ENCODE measurements at regions not wholly inside any gene's neighbourhood (a gene's known extent, or its start where the extent isn't known, plus 50 kb on each side); places are given as distances from the start of the nearest gene placed in this dataset.

GRCh38 chr15:70268698-70269251 is 171.1 kb upstream of the TLE3 start:
- TF ChIP-seq CTCF (IDR thresholded peaks at IDR 0.05) (no peak), POLR2A (IDR thresholded peaks at IDR 0.05) (no peak)
